HG02970 (cell line): ENCODE measurements at regions not wholly inside any gene's neighbourhood (a gene's known extent, or its start where the extent isn't known, plus 50 kb on each side); places are given as distances from the start of the nearest gene placed in this dataset.

ENCODE experiments used
- ATAC-seq: cut with Tn5 transposase; IDR thresholded peaks from one replicate; pipeline ENCODE4 v1.9.1; 2021; ENCODE audit warnings: mild to moderate bottlenecking, moderate library complexity, moderate number of reproducible peaks; ENCODE audit not compliant: unreplicated experiment, low FRiP score

GRCh38 chr6:113347436-113347835, 509.7 kb upstream of the MARCKS start:
- no peak for ATAC-seq

- no peak for ATAC-seq
These were observed 506.7 kb upstream of the MARCKS start for GRCh38 chr6:113350461-113350860.

- ATAC-seq, result no peak
These were observed 505.8 kb upstream of the MARCKS start for GRCh38 chr6:113351173-113351834.

GRCh38 chr6:113352029-113352801, 504.9 kb upstream of the MARCKS start:
- ATAC-seq, result no peak

GRCh38 chr6:113352831-113353230, 504.3 kb upstream of the MARCKS start:
- ATAC-seq, result no peak

GRCh38 chr6:113353392-113353791, 503.8 kb upstream of the MARCKS start:
- no peak for ATAC-seq

- ATAC-seq, result no peak
These were observed 502.8 kb upstream of the MARCKS start for GRCh38 chr6:113354204-113354895.

GRCh38 chr6:113356139-113356538, 501.0 kb upstream of the MARCKS start:
- no peak for ATAC-seq

- ATAC-seq, result no peak
These were observed 500.1 kb upstream of the MARCKS start for GRCh38 chr6:113357041-113357440.

- no peak for ATAC-seq
These were observed 499.0 kb upstream of the MARCKS start for GRCh38 chr6:113358063-113358583.

GRCh38 chr6:113359155-113360140, 497.7 kb upstream of the MARCKS start:
- ATAC-seq, result no peak

GRCh38 chr6:113361014-113361645, 496.0 kb upstream of the MARCKS start:
- ATAC-seq, result no peak

GRCh38 chr6:113362301-113363047, 494.7 kb upstream of the MARCKS start:
- ATAC-seq, result no peak

- ATAC-seq, result no peak
These were observed 493.9 kb upstream of the MARCKS start for GRCh38 chr6:113363048-113363798.

GRCh38 chr6:113363866-113364265, 493.3 kb upstream of the MARCKS start:
- no peak for ATAC-seq

- ATAC-seq, result no peak
These were observed 492.4 kb upstream of the MARCKS start for GRCh38 chr6:113364766-113365165.

GRCh38 chr6:113365191-113365590, 492.0 kb upstream of the MARCKS start:
- no peak for ATAC-seq

GRCh38 chr6:113366505-113366904, 490.6 kb upstream of the MARCKS start:
- no peak for ATAC-seq
